GM21515 (cell line): ENCODE measurements at regions not wholly inside any gene's neighbourhood (a gene's known extent, or its start where the extent isn't known, plus 50 kb on each side); places are given as distances from the start of the nearest gene placed in this dataset.

ENCODE experiments used
- ATAC-seq: cut with Tn5 transposase; IDR thresholded peaks from one replicate; pipeline ENCODE4 v1.9.1; 2021; ENCODE audit not compliant: unreplicated experiment

DNA sequence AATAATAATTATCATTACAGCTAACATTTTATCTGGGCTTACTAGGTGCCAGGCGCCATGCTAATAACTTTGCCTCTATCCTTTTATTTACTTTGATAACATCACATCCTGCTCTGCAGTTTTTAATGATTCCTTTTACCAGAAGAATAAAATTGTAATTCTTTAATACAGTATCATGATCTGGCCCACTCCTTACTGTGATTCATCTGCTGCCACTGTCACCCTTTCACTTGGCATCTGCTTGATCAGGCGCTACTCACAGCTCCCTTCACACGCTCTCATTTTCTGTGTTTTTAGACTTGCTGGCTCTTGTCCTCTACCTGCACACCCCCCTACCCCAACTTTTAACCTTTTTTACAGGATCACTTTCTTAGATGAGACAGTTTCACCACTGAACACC lies 167.5 kb downstream of the NTMT2 start:
- ATAC-seq = no peak

DNA sequence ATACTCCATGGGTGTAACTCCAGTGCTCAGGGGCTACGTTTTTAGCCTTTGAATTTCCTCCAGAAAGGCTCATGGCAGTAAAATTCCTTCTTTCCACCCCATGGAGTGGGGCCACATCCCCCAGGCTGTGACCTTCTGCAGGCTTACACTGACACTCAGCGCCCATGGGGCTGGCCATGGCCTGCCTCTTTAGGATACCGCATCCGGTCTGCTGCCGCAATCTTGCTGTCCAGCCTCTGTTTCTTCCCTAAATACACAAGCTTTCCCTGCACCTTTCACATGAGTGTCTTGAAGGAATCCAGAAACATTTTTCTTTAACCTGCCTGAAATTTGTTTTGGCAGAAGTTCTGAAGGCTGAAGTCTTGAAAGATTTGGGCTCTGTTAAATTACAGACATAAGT lies 170.5 kb downstream of the NTMT2 start:
- ATAC-seq = no peak

DNA sequence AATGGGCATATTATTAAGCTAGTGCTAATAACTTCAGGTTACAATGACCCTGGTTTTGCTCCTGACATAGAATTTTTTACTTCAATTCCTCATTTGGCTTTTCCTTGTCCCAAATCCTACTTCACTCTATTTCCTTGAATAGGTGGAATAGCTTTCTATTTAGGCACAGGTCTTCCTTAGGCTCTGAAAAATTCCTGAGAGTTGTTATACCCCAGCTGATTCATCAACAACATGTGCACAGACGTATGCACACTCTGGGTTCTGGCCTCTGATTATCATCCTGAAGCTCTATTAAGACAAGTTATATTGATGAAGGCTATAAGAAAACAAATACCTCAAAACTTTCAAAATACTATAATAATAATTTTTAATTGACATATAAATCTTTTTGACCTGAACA lies 172.4 kb downstream of the NTMT2 start:
- no peak for ATAC-seq

DNA sequence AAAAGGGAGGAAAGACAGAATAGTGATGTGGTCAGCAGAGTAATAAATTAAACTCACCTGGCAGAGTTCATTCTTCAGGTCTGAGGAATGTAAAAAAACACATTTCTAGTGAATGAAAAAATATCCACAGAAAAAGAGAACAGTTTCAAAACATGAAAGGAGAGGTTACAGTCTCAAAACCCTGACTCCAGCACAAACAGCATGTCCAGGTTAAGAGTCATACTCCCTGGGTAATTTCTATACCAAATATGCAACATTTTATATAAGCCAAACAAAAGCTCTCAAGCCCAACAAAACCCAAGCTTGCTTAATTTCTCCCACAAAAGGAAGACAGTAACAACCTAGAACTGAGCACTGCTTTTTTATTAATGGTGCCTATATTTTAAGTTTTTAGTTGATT lies 173.0 kb downstream of the NTMT2 start:
- ATAC-seq = no peak

DNA sequence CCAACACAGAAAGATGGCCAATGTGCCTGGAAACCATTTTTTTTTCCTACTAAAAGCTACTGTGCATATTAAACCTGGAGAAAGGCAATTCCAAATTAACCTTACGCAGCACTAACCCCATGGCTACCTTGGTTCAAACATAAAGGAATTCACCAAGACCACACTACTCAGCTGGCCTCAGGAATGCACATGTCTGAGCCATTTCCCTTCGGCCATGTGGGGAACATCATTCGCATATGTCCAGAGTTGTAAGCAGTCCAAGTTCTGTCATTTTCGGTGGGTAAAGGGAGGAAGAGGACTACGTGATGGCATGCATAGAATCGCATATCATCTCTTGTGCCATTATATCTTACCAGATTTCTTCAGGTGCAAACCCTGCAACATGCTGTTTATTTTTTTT lies 175.4 kb downstream of the NTMT2 start:
- no peak for ATAC-seq

DNA sequence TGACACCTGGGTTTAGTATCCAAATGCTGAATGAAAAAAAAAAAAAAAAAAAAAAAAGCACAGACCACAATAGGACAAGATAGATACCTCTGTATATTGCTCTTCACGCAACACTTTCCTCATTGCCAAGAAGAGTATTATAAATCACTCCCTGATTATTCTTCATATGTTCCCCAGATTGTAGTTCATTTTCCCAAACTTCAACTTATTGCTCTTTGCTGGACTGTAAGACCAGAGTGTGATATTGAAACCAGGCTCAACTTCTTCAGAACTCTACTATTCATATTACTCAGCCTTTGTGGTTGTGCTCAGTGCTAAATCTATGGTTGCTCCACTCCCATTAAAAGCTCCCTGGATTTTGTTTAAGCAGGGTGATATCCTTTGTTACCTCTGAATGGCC lies 180.4 kb downstream of the NTMT2 start:
- no peak for ATAC-seq

DNA sequence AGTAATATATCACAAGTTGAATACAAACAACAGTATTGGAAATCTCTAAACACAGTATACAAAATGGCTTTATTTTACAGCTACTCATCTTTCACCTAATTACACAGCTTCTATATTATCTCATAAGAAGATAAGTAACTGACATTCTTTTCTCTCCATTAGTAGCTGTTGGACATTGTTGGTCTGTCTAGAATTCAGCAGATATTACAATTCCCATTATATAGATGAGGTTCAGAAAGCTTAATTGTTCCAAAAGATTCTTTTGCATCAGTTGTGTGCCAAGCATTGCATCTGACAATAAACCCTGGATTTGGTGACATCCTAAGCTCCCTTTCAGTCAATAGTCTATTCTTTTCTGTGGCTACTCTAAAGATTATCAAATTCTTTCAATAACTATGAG lies 187.0 kb downstream of the NTMT2 start:
- ATAC-seq = no peak

DNA sequence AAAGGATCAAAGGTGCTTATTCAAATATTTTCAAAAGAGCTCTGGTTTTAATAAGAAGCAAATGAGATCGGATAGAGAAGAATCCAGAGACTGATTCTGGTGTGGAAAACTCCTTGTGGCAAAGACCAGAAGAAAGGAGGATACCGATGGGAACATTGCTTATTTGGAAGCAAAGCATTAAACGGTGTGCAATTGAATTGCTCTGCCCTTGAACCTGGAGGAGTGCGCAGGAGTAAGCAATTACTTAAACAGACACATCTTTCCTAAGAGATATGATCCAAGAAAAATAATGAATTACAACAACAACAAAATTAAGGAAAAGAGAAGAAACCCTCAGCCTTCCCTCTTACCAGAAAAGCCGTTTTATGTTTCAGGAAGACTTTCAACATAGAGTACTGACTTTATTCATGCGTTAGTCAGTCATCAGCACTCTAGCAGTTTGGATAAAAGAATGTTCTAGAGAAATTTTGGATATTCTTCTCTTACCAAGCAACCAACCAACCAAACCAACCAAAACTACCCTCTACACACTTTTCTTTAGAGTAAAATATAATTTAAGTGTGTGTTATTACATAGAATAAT lies 191.7 kb downstream of the NTMT2 start:
- ATAC-seq = no peak

DNA sequence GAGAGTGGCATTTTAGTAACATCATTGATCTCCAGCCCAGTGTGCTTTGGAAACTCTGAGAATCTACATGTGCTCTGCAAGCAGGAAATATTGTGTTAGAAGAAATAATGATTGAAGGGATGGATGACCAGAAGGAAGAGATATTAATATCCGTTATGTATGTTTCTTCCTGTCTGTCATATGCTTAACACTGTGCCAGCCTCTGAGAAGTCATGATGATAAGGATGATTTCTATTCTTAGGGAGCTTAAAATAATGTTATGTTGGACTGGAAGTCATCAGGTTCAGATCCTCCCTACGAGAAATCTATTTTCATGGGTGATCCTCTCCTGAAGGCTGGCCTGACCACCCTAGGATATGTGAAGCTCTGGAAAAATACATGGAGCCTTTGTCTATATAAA lies 192.4 kb upstream of the GORAB start:
- no peak for ATAC-seq

DNA sequence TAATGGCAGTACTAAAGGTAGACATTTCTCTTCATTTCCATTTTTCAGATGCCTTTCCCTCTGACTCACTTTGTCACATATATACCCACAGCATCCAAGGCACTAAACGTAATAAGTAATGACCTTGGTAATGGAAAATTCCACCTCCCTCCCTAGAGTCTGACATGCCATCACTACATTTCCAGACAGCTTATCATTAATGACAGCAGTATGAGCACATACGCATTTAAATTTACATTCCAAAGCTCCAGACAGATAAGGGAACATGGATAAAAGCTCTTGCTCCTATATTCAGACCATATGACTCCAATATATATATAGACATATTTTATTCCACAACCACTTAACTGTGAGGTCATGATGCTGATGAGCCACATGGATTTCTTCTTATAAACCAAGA lies 191.7 kb upstream of the GORAB start:
- no peak for ATAC-seq

DNA sequence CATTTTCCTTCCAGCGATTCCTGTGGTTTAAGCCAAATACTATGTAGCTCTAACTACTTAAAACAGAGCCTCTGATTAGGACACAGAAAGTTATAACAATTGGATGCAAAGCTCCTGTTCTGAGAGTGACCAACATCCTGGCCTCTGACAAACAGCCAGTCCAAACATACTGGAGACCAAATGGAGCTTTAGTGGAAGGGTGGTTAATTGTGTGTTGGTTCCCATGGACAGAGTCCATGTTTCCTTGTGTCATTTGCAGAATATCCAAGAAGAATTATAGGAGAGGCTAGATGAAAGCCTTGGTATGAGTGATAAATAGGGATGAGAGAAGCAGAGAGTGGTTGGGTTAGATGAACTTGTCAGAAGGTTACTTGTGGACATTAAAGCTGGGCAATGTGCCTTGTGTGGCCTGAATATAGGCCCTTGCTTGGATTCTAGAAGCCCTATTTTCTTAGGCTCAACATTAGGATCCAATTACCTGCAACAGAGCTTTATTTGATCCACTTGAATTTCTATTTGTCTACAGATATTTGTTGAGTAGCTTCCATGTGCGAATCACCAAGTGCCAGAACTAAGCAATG lies 180.5 kb upstream of the GORAB start:
- ATAC-seq = no peak

DNA sequence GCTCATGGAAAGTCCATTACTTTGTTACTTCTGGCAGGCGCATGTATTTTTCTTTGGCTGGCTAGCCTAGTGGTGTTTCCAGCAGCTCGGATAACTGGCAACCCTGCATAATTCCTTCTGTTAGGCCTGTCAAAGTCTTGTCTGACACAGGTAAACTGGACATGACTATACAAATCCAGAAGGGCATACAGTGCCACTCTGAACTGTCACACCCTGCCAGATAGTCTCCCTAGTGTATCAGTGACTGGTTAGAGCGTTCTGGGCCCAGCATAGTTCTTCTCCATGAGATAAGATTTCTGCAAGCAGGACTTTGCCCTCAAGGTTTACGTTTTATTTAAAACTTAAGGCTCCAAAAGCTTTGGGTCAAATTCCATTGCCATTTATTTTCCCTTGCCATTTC lies 177.7 kb upstream of the GORAB start:
- ATAC-seq = no peak

DNA sequence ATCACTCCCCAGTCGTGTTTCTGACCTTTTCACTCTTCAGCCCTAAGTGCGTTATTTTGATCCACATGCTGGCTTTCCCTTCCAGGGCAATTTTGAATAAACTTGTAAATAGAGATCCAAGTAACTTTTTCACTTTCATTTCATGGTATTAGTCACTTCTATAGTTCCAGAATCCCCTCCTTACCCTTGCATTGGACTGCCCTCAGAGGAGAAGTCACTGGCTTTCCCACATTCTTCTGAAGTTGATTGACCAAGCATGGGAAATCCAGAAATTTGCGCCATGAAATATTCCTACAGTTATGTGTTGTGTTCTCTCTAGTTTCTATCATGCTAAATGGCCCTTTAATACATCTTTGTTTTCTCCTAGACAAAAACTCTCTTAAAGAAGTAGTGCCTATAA lies 177.3 kb upstream of the GORAB start:
- ATAC-seq = no peak

DNA sequence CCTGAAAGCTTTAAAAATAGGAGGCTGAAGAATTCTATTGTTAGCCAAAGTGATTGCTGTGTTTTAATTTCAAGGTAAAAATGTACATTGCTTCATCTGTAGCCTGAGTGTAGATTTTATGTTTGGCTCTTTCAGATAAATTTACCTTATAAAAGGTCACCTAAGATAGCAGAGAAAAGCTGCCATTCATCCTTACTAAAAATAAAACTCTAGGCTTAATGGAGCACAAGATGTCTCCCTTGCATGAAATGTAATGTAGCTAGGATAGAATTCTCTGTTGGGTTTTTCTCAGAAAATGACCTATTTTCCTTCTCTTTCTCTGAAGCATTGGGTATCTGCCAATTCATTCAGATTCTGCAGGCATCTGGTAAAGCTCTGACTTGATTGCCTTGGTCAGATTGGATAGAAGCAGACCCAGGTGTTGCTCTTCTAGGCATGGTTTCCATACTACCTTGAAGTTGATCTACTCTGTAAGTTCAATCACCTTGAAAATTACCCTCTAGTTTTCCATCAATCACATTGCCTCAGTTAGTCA lies 176.6 kb upstream of the GORAB start:
- ATAC-seq = no peak

DNA sequence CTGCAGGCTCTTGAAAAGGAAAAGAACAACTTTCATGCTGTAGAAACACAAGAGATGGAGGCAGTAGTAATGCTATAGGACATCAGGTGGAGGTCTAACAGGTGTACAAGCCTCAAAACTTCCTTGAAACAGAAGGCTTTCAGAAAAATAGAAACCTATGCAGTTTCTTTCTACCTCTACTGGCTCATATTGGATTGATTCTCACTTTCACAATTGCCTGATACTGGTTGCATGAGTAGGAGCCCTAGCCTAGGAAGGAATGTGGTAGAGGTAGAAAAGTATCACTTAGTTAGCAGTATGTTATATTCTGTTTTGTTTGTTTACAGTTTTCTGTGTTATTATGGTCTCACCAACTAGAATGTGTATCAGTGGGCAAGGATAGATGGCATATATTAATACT lies 175.4 kb upstream of the GORAB start:
- ATAC-seq = peak; percentile 59

DNA sequence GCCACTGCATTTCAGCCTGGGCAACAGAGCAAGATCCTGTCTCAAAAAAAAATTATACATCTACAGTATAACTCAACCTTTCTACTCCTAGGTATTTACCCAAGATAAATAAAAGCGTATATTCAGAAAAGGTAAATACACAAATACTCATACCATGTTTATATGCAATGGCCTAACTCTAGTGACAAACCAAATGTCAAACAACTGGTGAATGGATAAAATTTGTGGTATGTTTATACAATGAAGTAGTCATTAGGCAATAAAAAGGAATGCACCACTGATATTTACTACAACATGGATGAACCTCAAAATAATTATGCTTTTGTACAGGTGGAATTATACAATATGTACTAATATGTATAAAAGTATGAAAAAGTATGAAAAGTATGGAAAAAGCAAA lies 174.2 kb upstream of the GORAB start:
- no peak for ATAC-seq

DNA sequence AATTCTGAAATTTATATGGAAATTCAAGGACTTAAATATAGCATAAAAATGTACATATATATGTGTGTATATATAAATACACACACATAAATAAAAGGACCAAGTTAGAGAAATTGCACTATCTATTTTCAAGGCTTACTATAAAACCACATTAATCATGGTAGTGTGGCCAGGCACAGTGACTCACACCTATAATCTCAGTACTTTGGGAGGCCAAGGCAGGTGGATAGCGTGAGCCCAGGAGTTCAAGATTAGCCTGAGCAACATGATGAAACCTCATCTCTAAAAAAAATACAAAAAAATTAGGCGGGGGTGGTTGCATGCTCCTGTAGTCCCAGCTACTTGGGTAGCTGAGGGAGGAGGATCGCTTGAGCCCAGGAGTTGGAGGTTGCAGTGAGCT lies 171.4 kb upstream of the GORAB start:
- ATAC-seq = no peak

DNA sequence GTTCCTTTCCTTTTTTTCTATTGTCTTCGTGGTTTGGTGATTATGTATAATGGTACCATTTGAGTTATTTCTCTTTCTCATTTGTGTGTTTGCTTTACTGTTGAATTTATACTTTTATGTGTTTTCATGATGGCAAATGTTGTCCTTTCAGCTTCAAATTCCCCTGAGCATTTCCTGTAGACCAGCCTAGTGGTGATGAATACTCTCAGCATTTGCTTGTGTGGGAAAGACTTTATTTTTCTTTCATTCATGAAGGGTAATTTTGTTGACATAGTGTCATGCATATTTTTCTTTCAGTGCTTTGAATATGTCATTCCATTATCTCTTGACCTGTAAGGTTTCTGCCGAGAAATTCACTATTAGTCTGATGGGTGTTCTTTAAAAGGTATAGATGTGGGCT lies 166.6 kb upstream of the GORAB start:
- ATAC-seq = no peak

DNA sequence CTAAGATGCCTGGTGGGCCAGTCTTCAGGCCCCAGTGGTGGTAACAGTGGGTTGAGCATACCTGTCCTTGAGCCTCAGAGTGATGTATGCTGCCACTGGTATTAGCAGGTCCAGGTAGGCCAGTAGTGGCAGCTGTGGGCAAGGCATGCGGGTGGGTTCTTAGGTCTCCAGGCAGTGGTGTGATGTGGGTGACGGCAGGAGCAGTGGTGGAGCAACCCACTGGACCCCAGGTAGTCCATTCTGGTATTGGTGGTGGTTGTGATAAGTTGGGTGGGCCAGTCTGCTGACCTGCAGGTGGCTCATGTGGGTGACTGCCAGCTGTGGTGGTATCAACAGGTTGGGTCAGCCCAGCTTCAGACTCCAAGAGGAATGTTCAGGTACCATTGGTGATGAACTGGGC lies 165.0 kb upstream of the GORAB start:
- no peak for ATAC-seq

DNA sequence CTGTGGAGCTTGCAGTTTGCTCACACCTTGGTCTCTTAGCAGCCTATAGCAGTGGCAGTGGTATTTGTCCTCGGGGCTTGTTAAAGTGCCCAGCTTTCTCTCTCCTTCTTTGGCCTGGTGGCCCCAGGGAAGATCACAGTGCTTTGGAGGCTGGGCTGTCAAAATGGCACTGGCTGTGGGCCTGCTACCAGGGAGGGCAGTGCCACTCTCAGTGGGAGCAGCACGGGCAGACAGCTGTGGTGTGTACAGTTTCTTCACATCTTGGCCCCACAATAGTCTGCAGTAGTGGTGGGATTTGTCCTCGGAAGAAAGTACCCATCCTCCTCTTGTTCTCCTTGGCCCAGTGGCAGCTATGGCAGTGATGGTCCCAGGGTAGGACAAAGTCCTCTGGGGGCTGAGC lies 164.4 kb upstream of the GORAB start:
- no peak for ATAC-seq

DNA sequence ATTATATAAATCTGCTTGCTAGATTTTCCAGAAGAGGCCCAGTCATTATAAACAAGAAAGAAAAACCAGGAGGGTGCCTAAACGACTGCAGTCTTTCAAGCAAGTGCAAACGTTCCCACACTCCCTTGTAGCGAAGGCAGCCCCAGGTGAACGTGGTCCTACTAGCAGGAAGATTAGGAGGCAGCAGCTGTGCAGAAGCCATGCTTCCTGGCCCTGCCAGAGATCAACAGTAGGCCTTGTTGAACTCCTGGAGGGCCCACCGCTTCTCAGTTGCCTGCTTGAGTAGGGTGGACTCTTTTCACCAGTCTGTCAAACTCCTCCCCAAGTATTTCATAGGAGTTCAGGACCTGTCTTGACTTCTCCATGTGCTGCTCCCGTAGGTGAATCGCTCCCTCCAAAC lies 163.0 kb upstream of the GORAB start:
- ATAC-seq = no peak

DNA sequence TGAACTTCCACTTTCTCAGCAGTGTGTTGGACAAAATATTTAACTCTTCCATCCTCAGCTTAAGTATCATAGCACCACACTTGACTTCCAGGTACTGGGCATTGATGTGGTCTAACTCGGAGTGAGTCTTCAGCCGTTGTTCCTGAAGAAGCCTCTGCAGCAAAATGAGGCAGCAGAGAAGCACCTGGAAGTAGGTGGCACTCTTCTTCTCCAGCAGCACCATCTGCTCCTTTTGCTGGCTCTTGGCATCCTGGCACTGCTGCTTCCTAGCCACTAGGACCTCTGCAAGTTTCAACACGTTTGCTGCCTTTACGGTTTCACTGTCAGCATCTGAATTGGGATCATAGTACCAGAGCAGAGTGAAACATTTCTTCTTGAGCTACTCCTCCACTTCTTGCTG lies 162.5 kb upstream of the GORAB start:
- ATAC-seq = no peak

DNA sequence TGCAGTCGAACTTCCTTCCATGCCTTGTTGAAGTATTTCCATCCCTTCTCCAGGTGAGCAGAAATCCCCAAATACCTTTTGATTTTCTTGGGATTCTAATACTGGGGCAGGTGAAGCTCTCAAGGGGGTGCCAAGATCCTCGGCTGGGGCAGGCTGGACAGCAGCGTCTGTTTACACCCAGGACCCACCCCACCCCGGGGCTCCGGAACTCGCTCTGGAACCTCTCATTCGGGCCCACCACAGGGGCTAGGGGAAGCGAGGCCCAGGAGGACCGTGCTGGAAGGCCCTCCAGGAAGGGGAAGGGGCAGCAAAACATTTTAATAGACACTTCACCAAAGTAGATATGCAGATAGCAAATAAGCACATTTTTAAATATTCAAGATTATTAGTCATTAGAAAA lies 161.9 kb upstream of the GORAB start:
- no peak for ATAC-seq
